GM12865 (cell line): ENCODE measurements at regions not wholly inside any gene's neighbourhood (a gene's known extent, or its start where the extent isn't known, plus 50 kb on each side); places are given as distances from the start of the nearest gene placed in this dataset.
"Not testable (repeated sequence)": the region's sequence is repeated elsewhere in the genome, so short reads cannot be mapped to it uniquely, and the experiment has no call there.

Experiments
- DNase-seq: peaks from one replicate; pipeline ENCODE4 v3.0.0; 2010; ENCODE audit warnings: low read depth
- H3K4me3 ChIP-seq: 2 replicates; pipeline ENCODE4 v1.5.1; 2011; ENCODE audit warnings: mild to moderate bottlenecking, low read depth, low read length, control low read depth
- TF ChIP-seq, protein P1 (sequence below): IDR thresholded peaks from 2 replicates; pipeline ENCODE4 v1.5.1; 2011; ENCODE audit warnings: low read length, control low read depth, low read depth, inconsistent platforms; ENCODE audit not compliant: insufficient read depth; ENCODE audit errors: missing control alignments

DNA sequence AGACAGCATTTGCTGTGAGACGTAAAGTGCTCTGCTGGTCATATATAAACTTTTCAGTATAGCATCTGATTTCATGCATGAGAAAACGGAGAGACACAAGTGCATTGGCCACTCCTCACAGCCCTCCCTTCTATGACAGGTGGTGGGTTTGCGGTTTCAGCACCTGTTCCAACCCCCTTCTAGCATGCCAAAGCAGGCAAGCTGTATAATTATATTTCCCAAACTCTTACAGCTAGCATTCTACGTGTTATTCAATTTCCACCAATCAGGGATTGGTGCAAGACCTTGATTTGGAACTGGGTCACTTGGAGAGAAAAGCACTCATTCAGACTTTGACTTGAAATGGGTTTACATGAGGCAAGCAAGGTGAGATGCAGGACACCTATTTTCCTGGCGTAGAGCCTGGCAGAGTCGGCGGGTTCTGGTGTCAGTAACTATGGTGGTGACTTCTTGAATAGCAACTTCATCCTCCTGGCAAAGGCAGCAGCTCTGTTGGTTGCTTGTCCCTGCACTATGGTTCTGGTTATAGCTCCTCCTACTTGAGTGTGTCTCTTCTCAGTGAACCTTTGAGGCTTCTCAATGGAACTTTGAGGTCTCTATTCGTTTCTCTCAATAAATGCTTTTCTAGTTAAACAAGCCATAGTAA is 356.5 kb downstream of the TBL1XR1 start:
- no peak for DNase-seq
- TF ChIP-seq, protein P1, sequence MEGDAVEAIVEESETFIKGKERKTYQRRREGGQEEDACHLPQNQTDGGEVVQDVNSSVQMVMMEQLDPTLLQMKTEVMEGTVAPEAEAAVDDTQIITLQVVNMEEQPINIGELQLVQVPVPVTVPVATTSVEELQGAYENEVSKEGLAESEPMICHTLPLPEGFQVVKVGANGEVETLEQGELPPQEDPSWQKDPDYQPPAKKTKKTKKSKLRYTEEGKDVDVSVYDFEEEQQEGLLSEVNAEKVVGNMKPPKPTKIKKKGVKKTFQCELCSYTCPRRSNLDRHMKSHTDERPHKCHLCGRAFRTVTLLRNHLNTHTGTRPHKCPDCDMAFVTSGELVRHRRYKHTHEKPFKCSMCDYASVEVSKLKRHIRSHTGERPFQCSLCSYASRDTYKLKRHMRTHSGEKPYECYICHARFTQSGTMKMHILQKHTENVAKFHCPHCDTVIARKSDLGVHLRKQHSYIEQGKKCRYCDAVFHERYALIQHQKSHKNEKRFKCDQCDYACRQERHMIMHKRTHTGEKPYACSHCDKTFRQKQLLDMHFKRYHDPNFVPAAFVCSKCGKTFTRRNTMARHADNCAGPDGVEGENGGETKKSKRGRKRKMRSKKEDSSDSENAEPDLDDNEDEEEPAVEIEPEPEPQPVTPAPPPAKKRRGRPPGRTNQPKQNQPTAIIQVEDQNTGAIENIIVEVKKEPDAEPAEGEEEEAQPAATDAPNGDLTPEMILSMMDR, result no peak
- no peak overlapping the region for H3K4me3 ChIP-seq

DNA sequence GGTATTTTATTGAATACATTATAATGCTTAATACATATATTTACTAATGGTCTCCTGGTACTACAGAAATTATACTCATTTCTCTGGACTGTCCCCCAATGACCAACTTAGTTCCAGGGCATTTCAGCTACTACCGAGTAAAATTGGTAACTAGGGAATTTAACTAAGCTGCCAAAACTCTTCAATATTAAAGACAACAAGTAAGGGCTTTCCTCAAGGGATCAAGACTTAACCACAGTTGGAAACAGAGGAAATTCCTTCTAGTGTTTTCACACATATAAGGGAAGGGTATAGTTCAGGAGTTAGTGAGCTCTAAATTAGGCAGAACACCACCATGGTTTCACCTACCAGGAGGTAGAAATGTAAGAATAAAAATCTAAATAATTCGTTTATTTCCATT is 357.4 kb downstream of the TBL1XR1 start:
- H3K4me3 ChIP-seq, result no peak overlapping the region
- TF ChIP-seq, protein P1, result no peak
- DNase-seq, result no peak

DNA sequence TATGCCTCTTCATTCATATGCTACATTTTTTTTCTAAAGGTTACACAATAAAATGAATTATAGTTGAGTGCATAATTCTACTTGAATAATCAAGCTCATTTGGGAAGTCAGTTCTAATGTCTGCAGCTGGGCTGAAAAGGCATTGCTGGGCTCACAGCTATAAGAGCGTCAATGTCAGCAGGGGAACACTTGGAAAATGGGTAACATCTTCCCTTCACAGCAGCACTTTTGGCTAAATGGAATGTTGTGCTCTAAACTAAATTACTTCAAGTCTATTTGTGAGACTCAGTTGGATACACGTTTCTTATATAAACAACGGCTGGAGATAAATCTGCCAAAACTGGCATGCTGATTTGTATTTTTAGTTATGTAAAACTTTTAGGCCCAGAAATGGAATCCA is 357.8 kb downstream of the TBL1XR1 start:
- DNase-seq, result no peak
- no peak overlapping the region for H3K4me3 ChIP-seq
- TF ChIP-seq, protein P1, result no peak

DNA sequence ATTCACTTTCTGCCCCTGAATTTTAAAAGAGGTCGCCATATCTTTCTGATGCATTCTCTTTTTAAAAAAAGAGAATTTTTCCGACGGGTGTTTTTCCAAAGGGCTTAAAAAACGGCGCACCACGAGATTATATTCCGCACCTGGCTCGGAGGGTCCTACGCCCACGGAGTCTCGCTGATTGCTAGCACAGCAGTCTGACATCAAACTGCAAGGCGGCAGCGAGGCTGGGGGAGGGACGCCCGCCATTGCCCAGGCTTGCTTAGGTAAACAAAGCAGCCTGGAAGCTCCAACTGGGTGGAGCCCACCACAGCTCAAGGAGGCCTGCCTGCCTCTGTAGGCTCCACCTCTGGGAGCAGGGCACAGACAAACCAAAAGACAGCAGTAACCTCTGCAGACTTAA is 370.0 kb downstream of the TBL1XR1 start:
- H3K4me3 ChIP-seq, DNase-seq: not testable (repeated sequence)

DNA sequence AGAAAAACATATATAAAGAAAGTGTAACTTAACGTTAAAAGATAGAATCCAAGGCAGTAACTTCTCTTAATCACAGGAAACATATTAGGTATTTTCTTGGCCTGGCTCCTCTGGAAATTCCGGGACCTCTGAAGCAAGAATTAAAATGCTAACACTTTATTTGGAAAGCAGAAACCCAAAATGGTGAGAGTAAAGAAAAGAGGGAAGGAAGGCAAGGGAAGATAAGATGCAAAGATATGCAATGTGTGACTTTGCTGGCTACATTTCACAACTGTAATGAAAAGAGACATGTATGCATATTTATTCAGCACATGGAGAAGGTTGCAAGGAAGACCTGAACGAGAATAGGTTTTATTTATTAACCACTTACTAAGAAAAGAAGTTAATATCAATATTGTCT is 372.5 kb downstream of the TBL1XR1 start:
- no peak for DNase-seq
- TF ChIP-seq, protein P1, result no peak
- H3K4me3 ChIP-seq, result no peak overlapping the region

DNA sequence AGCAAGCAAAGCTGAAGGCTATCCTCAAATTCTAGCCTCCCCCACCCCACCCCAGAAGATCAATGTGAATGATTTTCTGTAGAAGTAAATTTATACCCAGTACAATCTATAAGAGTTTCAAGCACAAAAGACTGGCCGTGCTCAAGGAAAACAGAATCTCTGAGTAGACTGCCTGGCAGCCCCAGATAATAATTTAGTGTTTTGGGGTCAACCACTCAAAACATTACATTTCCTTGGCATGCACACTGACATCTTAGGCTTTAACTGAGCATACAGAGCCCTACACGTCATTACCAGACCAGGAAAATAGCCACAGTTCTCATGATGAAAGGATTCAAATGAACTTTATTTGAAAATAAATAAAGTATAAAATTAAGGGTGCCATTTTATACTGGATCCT is 376.5 kb downstream of the TBL1XR1 start:
- DNase-seq, result no peak
- TF ChIP-seq, protein P1, result no peak
- no peak overlapping the region for H3K4me3 ChIP-seq

DNA sequence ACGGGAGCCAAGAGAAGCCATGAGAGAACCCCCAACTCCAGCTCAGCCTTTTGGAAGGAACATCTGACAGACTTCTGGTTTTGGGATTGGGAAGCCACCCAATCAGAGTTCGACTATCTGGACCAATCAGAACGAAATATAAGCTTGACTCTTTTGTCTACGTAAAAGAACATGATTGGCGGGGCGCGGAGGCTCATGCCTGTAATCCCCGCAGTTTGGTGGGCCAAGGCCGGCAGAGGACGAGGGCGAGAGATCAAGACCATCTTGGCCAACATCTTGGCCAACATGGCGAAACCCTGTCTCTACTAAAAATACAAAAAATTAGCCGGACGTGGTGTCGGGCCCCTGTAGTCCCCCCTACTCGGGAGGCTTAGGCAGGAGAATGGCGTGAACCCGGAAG is 380.3 kb downstream of the TBL1XR1 start:
- DNase-seq, result no peak
- H3K4me3 ChIP-seq, result no peak overlapping the region
- TF ChIP-seq, protein P1, result no peak
